ENCODE measurements at regions not wholly inside any gene's neighbourhood (a gene's known extent, or its start where the extent isn't known, plus 50 kb on each side); places are given as distances from the start of the nearest gene placed in this dataset.

DNA sequence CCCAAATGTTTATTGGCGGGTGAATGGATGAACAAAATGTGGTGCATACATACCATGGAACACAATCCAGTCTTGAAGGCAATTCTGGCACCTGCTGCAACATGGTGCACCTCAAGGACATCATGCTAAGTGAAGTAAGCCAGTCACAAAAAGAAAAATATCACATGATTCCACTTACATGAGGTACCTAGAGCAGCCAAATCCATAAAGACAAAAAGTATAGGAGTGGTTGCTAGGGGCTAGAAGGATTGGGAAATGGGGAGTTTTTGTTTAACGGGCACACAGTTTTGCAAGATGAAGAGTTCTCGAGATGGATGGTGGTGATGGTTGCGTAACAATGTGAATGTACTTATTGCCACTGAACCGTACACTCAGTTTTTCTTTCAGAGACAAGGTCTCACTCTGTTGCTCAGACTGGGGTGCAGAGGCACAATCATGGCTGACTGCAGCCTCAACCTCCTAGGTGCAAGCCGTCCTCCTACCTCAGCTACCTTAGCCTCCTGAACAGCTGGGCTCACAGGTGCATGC, 90.9 kb upstream of the CERS6 start:
- TF ChIP-seq GATA2 (IDR thresholded peaks at IDR 0.05; ENCODE audit: insufficient read depth, insufficient read length, low read depth, low read length) = no peak
- TF ChIP-seq EZH2 (IDR thresholded peaks at IDR 0.05; ENCODE audit: borderline replicate concordance, low read depth, low read length, severe bottlenecking) = no peak
- TF ChIP-seq MYC (IDR thresholded peaks at IDR 0.05; ENCODE audit: low read depth, low read length) = no peak
- DNase-seq (ENCODE audit: low read depth, low spot score) (no peak), FAIRE-seq (no peak)
- no peaks in the 10 kb centered on the region for H3K4me1 ChIP-seq (ENCODE audit: control insufficient read depth, extremely low read depth, insufficient read depth, low read length)
- CTCF ChIA-PET = no interaction called here
- no peaks in the 10 kb centered on the region for H4K20me1 ChIP-seq (replicated peaks; ENCODE audit: control insufficient read depth, extremely low read depth, insufficient read depth, low read length)
- H3K4me2 ChIP-seq (ENCODE audit: insufficient read depth, low read length) = no peak overlapping the region
- dilution Hi-C loops (cut with MboI; ENCODE audit: extremely low pct_ligation_motif_present, low sequenced_read_pairs) = no loop called here
- no peak overlapping the region for H3K27ac ChIP-seq (ENCODE audit: insufficient read depth, low read depth, low read length)
- H3K9me1 ChIP-seq (replicated peaks; ENCODE audit: control insufficient read depth, extremely low read depth, insufficient read depth, low read length) = no peaks in the 10 kb centered on the region
- H3K9ac ChIP-seq (replicated peaks; ENCODE audit: extremely low read depth, insufficient read depth, low read length) = no peak overlapping the region
- BruUV-seq (replicated peaks) = no TSS peak
- POLR2A ChIA-PET = no interaction called here
- no peak overlapping the region for H2AFZ ChIP-seq (ENCODE audit: low read depth, low read length)
- no peaks in the 10 kb centered on the region for H3K27me3 ChIP-seq (ENCODE audit: control insufficient read depth in 2 of 2, insufficient read depth in 2 of 2, low read length in 2 of 2)
- intact Hi-C loops (cut with micrococcal nuclease) = no loop called here
- no peak overlapping the region for H3K4me3 ChIP-seq (replicated peaks in 1 of 3; ENCODE audit: insufficient read depth in 1 of 3, low read depth in 1 of 3, low read length in 3 of 3)
- no peaks in the 10 kb centered on the region for H3K9me3 ChIP-seq (replicated peaks; ENCODE audit: control insufficient read depth, insufficient read depth, low read length)
- no peaks in the 10 kb centered on the region for H3K36me3 ChIP-seq (ENCODE audit: control insufficient read depth in 2 of 2, extremely low read depth in 1 of 2, insufficient read depth in 2 of 2, low read length in 2 of 2)
- H3K79me2 ChIP-seq (ENCODE audit: control insufficient read depth, insufficient read depth, low read length) = no peaks in the 10 kb centered on the region

DNA sequence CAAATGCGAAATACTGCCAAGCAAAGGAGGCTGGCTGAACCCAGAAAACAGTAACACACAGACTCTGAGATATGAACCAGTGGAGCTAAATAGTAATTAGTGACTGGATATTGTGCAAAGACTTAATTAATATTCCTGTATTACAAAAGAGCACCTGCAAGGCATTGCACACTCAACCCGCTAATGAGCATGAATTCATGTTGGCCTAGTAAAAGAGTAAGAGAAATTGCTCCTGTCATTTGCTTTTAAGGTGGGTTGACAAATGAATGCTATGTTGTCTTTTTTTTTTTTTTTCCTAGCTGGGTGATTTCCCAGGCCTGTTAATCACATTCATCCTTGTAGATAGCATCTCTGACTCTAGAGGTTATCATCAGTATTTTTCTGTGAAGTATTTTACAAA, 87.0 kb upstream of the CERS6 start:
- dilution Hi-C loops (cut with MboI; ENCODE audit: extremely low pct_ligation_motif_present, low sequenced_read_pairs) (no loop called here), intact Hi-C loops (cut with micrococcal nuclease) (no loop called here)
- no TSS peak for BruUV-seq (replicated peaks)

More for the DNA sequence above, 87.0 kb upstream of the CERS6 start:
- Histone ChIP-seq H3K4me2 (ENCODE audit: insufficient read depth, low read length) (no peak overlapping the region), H3K9ac (replicated peaks; ENCODE audit: extremely low read depth, insufficient read depth, low read length) (no peak overlapping the region), H3K27me3 (ENCODE audit: control insufficient read depth in 2 of 2, insufficient read depth in 2 of 2, low read length in 2 of 2) (no peaks in the 10 kb centered on the region), H3K79me2 (ENCODE audit: control insufficient read depth, insufficient read depth, low read length) (no peaks in the 10 kb centered on the region), H3K27ac (ENCODE audit: insufficient read depth, low read depth, low read length) (no peak overlapping the region), H3K4me3 (replicated peaks in 1 of 3; ENCODE audit: insufficient read depth in 1 of 3, low read depth in 1 of 3, low read length in 3 of 3) (no peak overlapping the region), H3K9me3 (replicated peaks; ENCODE audit: control insufficient read depth, insufficient read depth, low read length) (no peaks in the 10 kb centered on the region), H3K9me1 (replicated peaks; ENCODE audit: control insufficient read depth, extremely low read depth, insufficient read depth, low read length) (no peaks in the 10 kb centered on the region), H4K20me1 (replicated peaks; ENCODE audit: control insufficient read depth, extremely low read depth, insufficient read depth, low read length) (no peaks in the 10 kb centered on the region), H2AFZ (ENCODE audit: low read depth, low read length) (no peak overlapping the region), H3K36me3 (ENCODE audit: control insufficient read depth in 2 of 2, extremely low read depth in 1 of 2, insufficient read depth in 2 of 2, low read length in 2 of 2) (no peaks in the 10 kb centered on the region), H3K4me1 (ENCODE audit: control insufficient read depth, extremely low read depth, insufficient read depth, low read length) (no peaks in the 10 kb centered on the region)
- ChIA-PET POLR2A (no interaction called here), CTCF (interaction anchor here (1.2 kb wide), 1 partner anchor 22 kb away, joined by 4 read pairs; no protein-coding TSS in a partner anchor)
- TF ChIP-seq JUN (IDR thresholded peaks at IDR 0.05; ENCODE audit: borderline replicate concordance, insufficient read depth, insufficient read length, low read depth) = no peak
- no peak for TF ChIP-seq GATA2 (IDR thresholded peaks at IDR 0.05; ENCODE audit: insufficient read depth, insufficient read length, low read depth, low read length)
- TF ChIP-seq, protein P1, sequence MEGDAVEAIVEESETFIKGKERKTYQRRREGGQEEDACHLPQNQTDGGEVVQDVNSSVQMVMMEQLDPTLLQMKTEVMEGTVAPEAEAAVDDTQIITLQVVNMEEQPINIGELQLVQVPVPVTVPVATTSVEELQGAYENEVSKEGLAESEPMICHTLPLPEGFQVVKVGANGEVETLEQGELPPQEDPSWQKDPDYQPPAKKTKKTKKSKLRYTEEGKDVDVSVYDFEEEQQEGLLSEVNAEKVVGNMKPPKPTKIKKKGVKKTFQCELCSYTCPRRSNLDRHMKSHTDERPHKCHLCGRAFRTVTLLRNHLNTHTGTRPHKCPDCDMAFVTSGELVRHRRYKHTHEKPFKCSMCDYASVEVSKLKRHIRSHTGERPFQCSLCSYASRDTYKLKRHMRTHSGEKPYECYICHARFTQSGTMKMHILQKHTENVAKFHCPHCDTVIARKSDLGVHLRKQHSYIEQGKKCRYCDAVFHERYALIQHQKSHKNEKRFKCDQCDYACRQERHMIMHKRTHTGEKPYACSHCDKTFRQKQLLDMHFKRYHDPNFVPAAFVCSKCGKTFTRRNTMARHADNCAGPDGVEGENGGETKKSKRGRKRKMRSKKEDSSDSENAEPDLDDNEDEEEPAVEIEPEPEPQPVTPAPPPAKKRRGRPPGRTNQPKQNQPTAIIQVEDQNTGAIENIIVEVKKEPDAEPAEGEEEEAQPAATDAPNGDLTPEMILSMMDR (IDR thresholded peaks at IDR 0.05; ENCODE audit: extremely low read depth in 1 of 2, insufficient read depth in 1 of 2, low read depth in 1 of 2, low read length in 2 of 2) = no peak
- no peak for TF ChIP-seq POLR2A (IDR thresholded peaks at IDR 0.05; ENCODE audit: low read depth, low read length)
- no peak for TF ChIP-seq MYC (IDR thresholded peaks at IDR 0.05; ENCODE audit: low read depth, low read length)
- no peak for TF ChIP-seq FOS (IDR thresholded peaks at IDR 0.05; ENCODE audit: borderline replicate concordance, insufficient read depth, low read length)
- TF ChIP-seq, protein P2, sequence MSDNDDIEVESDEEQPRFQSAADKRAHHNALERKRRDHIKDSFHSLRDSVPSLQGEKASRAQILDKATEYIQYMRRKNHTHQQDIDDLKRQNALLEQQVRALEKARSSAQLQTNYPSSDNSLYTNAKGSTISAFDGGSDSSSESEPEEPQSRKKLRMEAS (IDR thresholded peaks at IDR 0.05; ENCODE audit: insufficient read depth, insufficient read length) = no peak
- TF ChIP-seq POLR2AphosphoS5 (IDR thresholded peaks at IDR 0.05; ENCODE audit: insufficient read depth, low read depth, low read length) = no peak
- TF ChIP-seq EZH2 (IDR thresholded peaks at IDR 0.05; ENCODE audit: borderline replicate concordance, low read depth, low read length, severe bottlenecking) = no peak
- FAIRE-seq (no peak), DNase-seq (ENCODE audit: low read depth, low spot score) (no peak)

Measured in endothelial cell of umbilical vein (primary cell).